Ovary (tissue), 3 donors: ENCODE measurements at regions not wholly inside any gene's neighbourhood (a gene's known extent, or its start where the extent isn't known, plus 50 kb on each side); places are given as distances from the start of the nearest gene placed in this dataset.

Experiments used
- EP300 ChIP-seq: sonication (generic); formaldehyde crosslinking; IDR thresholded peaks from one replicate; pipeline ENCODE4 v1.6.1; 2017; ENCODE audit warnings: antibody characterized with exemption
- POLR2A ChIP-seq: fragments of 450-650 bp; IDR thresholded peaks from one replicate; pipeline ENCODE4 v1.6.1; 2017; ENCODE audit warnings: antibody characterized with exemption, mild to moderate bottlenecking, moderate library complexity
- TF ChIP-seq, protein P1 (sequence below), 3 donors: fragments of 450-650 bp in 2 of 3; fragments of 200-600 bp in 1 of 3; IDR thresholded peaks; one replicate each; pipeline versions ENCODE4 v1.5.1 to v1.8.0; 2016 to 2022; ENCODE audit warnings: antibody characterized with exemption in 3 of 3, mild to moderate bottlenecking in 1 of 3
- donor health status: DM: no; HTN: no; CAD: no.

- TF ChIP-seq, protein P1, sequence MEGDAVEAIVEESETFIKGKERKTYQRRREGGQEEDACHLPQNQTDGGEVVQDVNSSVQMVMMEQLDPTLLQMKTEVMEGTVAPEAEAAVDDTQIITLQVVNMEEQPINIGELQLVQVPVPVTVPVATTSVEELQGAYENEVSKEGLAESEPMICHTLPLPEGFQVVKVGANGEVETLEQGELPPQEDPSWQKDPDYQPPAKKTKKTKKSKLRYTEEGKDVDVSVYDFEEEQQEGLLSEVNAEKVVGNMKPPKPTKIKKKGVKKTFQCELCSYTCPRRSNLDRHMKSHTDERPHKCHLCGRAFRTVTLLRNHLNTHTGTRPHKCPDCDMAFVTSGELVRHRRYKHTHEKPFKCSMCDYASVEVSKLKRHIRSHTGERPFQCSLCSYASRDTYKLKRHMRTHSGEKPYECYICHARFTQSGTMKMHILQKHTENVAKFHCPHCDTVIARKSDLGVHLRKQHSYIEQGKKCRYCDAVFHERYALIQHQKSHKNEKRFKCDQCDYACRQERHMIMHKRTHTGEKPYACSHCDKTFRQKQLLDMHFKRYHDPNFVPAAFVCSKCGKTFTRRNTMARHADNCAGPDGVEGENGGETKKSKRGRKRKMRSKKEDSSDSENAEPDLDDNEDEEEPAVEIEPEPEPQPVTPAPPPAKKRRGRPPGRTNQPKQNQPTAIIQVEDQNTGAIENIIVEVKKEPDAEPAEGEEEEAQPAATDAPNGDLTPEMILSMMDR (IDR thresholded peaks at IDR 0.05) = no peak
- TF ChIP-seq EP300 (no peak), POLR2A (no peak)
Observed at GRCh38 chr6:102677225-102677624, 1283.7 kb downstream of the GRIK2 start.
